ENCODE measurements at regions not wholly inside any gene's neighbourhood (a gene's known extent, or its start where the extent isn't known, plus 50 kb on each side); places are given as distances from the start of the nearest gene placed in this dataset.

GRCh38 chr5:154697371-154697770 is 57.8 kb upstream of the LARP1 start:
- no peak overlapping the region for H3K27ac ChIP-seq (ENCODE audit: low read depth in 1 of 2, low read length in 2 of 2)
- H3K36me3 ChIP-seq (ENCODE audit: control insufficient read depth in 4 of 4, insufficient read depth in 3 of 4, low read depth in 1 of 4, low read length in 3 of 4) = no peaks in the 10 kb centered on the region
- no peak overlapping the region for H3K9ac ChIP-seq (ENCODE audit: low read depth in 1 of 2, low read length in 2 of 2)
- no peak for DNase-seq (ENCODE audit: low spot score)
- no peaks in the 10 kb centered on the region for H3K9me3 ChIP-seq (ENCODE audit: control insufficient read depth in 4 of 4, low read length in 3 of 4)
- 83% methylated on average over 5 of the region's 5 CpGs for WGBS
- no peak for TF ChIP-seq ZBTB33 (IDR thresholded peaks at IDR 0.05)
- TF ChIP-seq FOXA2 (IDR thresholded peaks at IDR 0.05) = no peak
- no peak for TF ChIP-seq YY1 (IDR thresholded peaks at IDR 0.05)
- no peak for TF ChIP-seq RAD21 (IDR thresholded peaks at IDR 0.05)
- TF ChIP-seq TAF1 (conservative IDR thresholded peaks at IDR 0.05) = no peak
- TF ChIP-seq FOXA1 (IDR thresholded peaks at IDR 0.05) = no peak
- TF ChIP-seq MAX (IDR thresholded peaks at IDR 0.05) = no peak
- no peak for TF ChIP-seq RXRA (IDR thresholded peaks at IDR 0.05)
- TF ChIP-seq CTCF (IDR thresholded peaks at IDR 0.05; ENCODE audit: low read depth, low read length, missing input control) = no peak
- no peak for TF ChIP-seq EGR1 (IDR thresholded peaks at IDR 0.05; ENCODE audit: low read depth in 2 of 2)
- TF ChIP-seq JUND (IDR thresholded peaks at IDR 0.05) = no peak
- no peak for TF ChIP-seq HNF4A (conservative IDR thresholded peaks at IDR 0.05)
- no peak for TF ChIP-seq NR2F2 (IDR thresholded peaks at IDR 0.05)
- TF ChIP-seq HNF4G (IDR thresholded peaks at IDR 0.05) = no peak
- no peak for TF ChIP-seq REST (IDR thresholded peaks at IDR 0.05)
- TF ChIP-seq SP1 (IDR thresholded peaks at IDR 0.05) = no peak
- no peak for TF ChIP-seq ATF3 (IDR thresholded peaks at IDR 0.05)
- TF ChIP-seq GABPA (IDR thresholded peaks at IDR 0.05 in 1 of 2, conservative IDR thresholded peaks at IDR 0.05 in 1 of 2) = no peak
- H3K27me3 ChIP-seq (ENCODE audit: control insufficient read depth in 4 of 4, insufficient read depth in 4 of 4, low read length in 3 of 4) = no peaks in the 10 kb centered on the region
- no peak overlapping the region for H3K4me3 ChIP-seq (ENCODE audit: low read depth in 1 of 3, low read length in 3 of 3)
- H3K4me1 ChIP-seq (ENCODE audit: control insufficient read depth in 4 of 4, insufficient read depth in 4 of 4, low read length in 3 of 4) = peaks cover 9 to 28% (median 19%) of the 10 kb centered on the region in 4 donors

Data from liver (tissue), 8 donors.